H1 (cell line): ENCODE measurements at regions not wholly inside any gene's neighbourhood (a gene's known extent, or its start where the extent isn't known, plus 50 kb on each side); places are given as distances from the start of the nearest gene placed in this dataset.

Source experiments
- BACH1 ChIP-seq: IDR thresholded peaks from 2 replicates; pipeline ENCODE4 v1.6.1; 2012; ENCODE audit warnings: low read length, improper control_type of control experiment
- EP300 ChIP-seq, 2 experiments: IDR thresholded peaks; 1 replicate in 1 of 2; 2 replicates in 1 of 2; pipeline ENCODE4 v1.6.1; 2011 to 2012; ENCODE audit warnings: low read depth in 2 of 2, low read length in 2 of 2, mild to moderate bottlenecking in 2 of 2, borderline replicate concordance in 1 of 2, inconsistent platforms in 1 of 2, moderate library complexity in 1 of 2
- HDAC6 ChIP-seq: IDR thresholded peaks from one replicate; pipeline ENCODE4 v1.7.1; 2012; ENCODE audit warnings: low read depth, mild to moderate bottlenecking, inconsistent platforms, low read length, moderate library complexity
- JUND ChIP-seq: IDR thresholded peaks from 2 replicates; pipeline ENCODE4 v1.6.1; 2011; ENCODE audit warnings: mild to moderate bottlenecking, improper control_type of control experiment, low read length
- SUZ12 ChIP-seq: fragments of 200-600 bp; sonication (generic); IDR thresholded peaks from 2 replicates; pipeline ENCODE4 v1.6.1; 2012; ENCODE audit warnings: mild to moderate bottlenecking, inconsistent platforms, low read length, moderate library complexity, mixed read lengths
- ZNF274 ChIP-seq: IDR thresholded peaks from 2 replicates; pipeline ENCODE4 v1.7.0; 2012; ENCODE audit warnings: low read length, borderline replicate concordance; ENCODE audit errors: extremely low read depth
- TF ChIP-seq, protein P1 (sequence below): fragments of 300-600 bp; sonication (generic); IDR thresholded peaks from 2 replicates; pipeline ENCODE4 v1.7.1; 2012; ENCODE audit warnings: low read length, moderate library complexity, mild to moderate bottlenecking, inconsistent platforms; ENCODE audit not compliant: insufficient replicate concordance

DNA sequence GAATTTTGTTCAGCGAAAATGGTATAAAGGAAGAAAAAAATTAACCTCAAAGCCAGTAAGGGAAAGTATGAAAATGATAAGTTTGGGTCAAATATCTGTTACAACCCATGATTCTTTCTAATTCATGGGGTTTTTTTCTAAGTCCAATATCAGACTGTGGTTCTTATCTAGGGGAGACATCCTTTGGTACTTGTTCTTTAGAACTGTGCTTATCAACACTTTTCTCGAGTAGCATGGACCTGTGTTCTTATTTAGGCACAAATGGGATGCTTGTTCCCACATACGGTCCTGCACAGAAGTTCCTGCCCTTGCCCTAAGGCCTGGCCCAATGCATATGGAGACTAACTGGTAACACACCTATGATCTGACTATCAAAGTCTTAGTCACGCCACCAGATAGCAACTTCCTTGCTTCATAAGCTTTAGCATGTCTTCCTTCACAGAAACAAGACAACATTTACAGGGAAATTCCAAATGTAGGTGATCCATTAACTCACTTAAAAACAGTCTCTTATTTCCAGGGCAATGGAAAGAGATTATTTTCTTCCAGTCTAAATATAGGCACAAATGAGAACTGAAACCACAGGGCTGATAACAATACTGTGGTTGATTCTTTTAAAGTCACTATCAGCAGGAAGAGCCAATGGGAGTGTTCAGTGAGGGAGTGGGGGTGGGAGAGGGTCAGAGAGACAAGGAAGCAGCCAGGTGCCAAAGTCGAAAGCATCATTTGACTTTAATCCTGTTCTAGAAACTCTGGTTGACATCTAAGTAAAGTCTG lies 268.8 kb upstream of the ANKRD55 start (continued):
- TF ChIP-seq ZNF274 (no peak), BACH1 (no peak), HDAC6 (no peak), SUZ12 (no peak), JUND (no peak), EP300 (IDR thresholded peaks at IDR 0.05; ENCODE audit: borderline replicate concordance in 1 of 2, low read depth in 2 of 2, low read length in 2 of 2) (no peak)
- TF ChIP-seq, protein P1, sequence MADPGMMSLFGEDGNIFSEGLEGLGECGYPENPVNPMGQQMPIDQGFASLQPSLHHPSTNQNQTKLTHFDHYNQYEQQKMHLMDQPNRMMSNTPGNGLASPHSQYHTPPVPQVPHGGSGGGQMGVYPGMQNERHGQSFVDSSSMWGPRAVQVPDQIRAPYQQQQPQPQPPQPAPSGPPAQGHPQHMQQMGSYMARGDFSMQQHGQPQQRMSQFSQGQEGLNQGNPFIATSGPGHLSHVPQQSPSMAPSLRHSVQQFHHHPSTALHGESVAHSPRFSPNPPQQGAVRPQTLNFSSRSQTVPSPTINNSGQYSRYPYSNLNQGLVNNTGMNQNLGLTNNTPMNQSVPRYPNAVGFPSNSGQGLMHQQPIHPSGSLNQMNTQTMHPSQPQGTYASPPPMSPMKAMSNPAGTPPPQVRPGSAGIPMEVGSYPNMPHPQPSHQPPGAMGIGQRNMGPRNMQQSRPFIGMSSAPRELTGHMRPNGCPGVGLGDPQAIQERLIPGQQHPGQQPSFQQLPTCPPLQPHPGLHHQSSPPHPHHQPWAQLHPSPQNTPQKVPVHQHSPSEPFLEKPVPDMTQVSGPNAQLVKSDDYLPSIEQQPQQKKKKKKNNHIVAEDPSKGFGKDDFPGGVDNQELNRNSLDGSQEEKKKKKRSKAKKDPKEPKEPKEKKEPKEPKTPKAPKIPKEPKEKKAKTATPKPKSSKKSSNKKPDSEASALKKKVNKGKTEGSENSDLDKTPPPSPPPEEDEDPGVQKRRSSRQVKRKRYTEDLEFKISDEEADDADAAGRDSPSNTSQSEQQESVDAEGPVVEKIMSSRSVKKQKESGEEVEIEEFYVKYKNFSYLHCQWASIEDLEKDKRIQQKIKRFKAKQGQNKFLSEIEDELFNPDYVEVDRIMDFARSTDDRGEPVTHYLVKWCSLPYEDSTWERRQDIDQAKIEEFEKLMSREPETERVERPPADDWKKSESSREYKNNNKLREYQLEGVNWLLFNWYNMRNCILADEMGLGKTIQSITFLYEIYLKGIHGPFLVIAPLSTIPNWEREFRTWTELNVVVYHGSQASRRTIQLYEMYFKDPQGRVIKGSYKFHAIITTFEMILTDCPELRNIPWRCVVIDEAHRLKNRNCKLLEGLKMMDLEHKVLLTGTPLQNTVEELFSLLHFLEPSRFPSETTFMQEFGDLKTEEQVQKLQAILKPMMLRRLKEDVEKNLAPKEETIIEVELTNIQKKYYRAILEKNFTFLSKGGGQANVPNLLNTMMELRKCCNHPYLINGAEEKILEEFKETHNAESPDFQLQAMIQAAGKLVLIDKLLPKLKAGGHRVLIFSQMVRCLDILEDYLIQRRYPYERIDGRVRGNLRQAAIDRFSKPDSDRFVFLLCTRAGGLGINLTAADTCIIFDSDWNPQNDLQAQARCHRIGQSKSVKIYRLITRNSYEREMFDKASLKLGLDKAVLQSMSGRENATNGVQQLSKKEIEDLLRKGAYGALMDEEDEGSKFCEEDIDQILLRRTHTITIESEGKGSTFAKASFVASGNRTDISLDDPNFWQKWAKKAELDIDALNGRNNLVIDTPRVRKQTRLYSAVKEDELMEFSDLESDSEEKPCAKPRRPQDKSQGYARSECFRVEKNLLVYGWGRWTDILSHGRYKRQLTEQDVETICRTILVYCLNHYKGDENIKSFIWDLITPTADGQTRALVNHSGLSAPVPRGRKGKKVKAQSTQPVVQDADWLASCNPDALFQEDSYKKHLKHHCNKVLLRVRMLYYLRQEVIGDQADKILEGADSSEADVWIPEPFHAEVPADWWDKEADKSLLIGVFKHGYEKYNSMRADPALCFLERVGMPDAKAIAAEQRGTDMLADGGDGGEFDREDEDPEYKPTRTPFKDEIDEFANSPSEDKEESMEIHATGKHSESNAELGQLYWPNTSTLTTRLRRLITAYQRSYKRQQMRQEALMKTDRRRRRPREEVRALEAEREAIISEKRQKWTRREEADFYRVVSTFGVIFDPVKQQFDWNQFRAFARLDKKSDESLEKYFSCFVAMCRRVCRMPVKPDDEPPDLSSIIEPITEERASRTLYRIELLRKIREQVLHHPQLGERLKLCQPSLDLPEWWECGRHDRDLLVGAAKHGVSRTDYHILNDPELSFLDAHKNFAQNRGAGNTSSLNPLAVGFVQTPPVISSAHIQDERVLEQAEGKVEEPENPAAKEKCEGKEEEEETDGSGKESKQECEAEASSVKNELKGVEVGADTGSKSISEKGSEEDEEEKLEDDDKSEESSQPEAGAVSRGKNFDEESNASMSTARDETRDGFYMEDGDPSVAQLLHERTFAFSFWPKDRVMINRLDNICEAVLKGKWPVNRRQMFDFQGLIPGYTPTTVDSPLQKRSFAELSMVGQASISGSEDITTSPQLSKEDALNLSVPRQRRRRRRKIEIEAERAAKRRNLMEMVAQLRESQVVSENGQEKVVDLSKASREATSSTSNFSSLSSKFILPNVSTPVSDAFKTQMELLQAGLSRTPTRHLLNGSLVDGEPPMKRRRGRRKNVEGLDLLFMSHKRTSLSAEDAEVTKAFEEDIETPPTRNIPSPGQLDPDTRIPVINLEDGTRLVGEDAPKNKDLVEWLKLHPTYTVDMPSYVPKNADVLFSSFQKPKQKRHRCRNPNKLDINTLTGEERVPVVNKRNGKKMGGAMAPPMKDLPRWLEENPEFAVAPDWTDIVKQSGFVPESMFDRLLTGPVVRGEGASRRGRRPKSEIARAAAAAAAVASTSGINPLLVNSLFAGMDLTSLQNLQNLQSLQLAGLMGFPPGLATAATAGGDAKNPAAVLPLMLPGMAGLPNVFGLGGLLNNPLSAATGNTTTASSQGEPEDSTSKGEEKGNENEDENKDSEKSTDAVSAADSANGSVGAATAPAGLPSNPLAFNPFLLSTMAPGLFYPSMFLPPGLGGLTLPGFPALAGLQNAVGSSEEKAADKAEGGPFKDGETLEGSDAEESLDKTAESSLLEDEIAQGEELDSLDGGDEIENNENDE, result no peak
